ENCODE measurements at regions not wholly inside any gene's neighbourhood (a gene's known extent, or its start where the extent isn't known, plus 50 kb on each side); places are given as distances from the start of the nearest gene placed in this dataset.

GRCh38 chr18:24990671-24991134 lies 361.3 kb downstream of the ZNF521 start:
- TF ChIP-seq CTCF (IDR thresholded peaks at IDR 0.05): no peak
- no peak for TF ChIP-seq ZFX (IDR thresholded peaks at IDR 0.05; ENCODE audit: borderline replicate concordance)

Data from 22Rv1 (cell line).